AG09309 (cell line): ENCODE measurements at regions not wholly inside any gene's neighbourhood (a gene's known extent, or its start where the extent isn't known, plus 50 kb on each side); places are given as distances from the start of the nearest gene placed in this dataset.

ENCODE experiments used
- DNase-seq: peaks from one replicate; pipeline ENCODE4 v3.0.0-alpha.2; 2010; ENCODE audit warnings: low read depth
- H3K4me3 ChIP-seq: 2 replicates; pipeline ENCODE4 v1.5.1; 2011; ENCODE audit warnings: mild to moderate bottlenecking, low read depth, low read length, moderate library complexity; ENCODE audit not compliant: control insufficient read depth
- CTCF ChIP-seq: IDR thresholded peaks from 2 replicates; pipeline ENCODE4 v1.5.1; 2011; ENCODE audit warnings: mild to moderate bottlenecking, low read depth, low read length, inconsistent platforms; ENCODE audit not compliant: insufficient read depth, control insufficient read depth; ENCODE audit errors: missing control alignments

GRCh38 chr4:135122457-135122856 lies 920.9 kb upstream of the PABPC4L start:
- TF ChIP-seq CTCF: no peak
- H3K4me3 ChIP-seq: no peak overlapping the region
- DNase-seq: no peak

- no peak overlapping the region for H3K4me3 ChIP-seq
- DNase-seq: no peak
- TF ChIP-seq CTCF: no peak
Observed at GRCh38 chr4:135120195-135120594, 918.6 kb upstream of the PABPC4L start.

GRCh38 chr4:135114079-135114478 lies 912.5 kb upstream of the PABPC4L start:
- TF ChIP-seq CTCF: no peak
- no peak overlapping the region for H3K4me3 ChIP-seq
- no peak for DNase-seq

GRCh38 chr4:135098061-135098460 lies 896.5 kb upstream of the PABPC4L start:
- no peak overlapping the region for H3K4me3 ChIP-seq
- no peak for DNase-seq
- TF ChIP-seq CTCF: no peak

- TF ChIP-seq CTCF: no peak
- no peak overlapping the region for H3K4me3 ChIP-seq
- no peak for DNase-seq
Observed at GRCh38 chr4:135073389-135073788, 871.8 kb upstream of the PABPC4L start.

- DNase-seq: no peak
- no peak overlapping the region for H3K4me3 ChIP-seq
- no peak for TF ChIP-seq CTCF
Observed at GRCh38 chr4:135072553-135072952, 871.0 kb upstream of the PABPC4L start.

- TF ChIP-seq CTCF: no peak
- no peak for DNase-seq
- H3K4me3 ChIP-seq: no peak overlapping the region
Observed at GRCh38 chr4:135065366-135065765, 863.8 kb upstream of the PABPC4L start.
